ENCODE measurements at regions not wholly inside any gene's neighbourhood (a gene's known extent, or its start where the extent isn't known, plus 50 kb on each side); places are given as distances from the start of the nearest gene placed in this dataset.

DNA sequence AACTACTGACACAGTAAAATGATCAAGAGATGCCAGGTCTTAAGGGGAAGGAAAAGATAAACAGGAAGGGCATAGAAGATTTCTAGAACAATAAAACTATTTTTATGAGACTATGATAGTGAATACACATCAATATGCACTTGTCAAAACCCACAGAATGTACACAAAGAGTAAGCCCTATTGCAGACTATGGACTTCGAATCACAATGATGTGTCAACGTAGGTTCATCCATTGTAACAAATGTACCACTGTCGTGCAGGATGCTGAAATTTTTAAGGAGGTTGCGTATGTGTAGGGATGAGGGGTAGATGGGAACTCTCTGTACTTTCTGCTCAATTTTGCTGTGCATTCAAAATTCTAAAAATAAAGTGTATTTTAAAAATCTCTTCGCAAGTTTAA is 171.9 kb downstream of the KLF12 start:
- TF ChIP-seq EZH2 (IDR thresholded peaks at IDR 0.05; ENCODE audit: borderline replicate concordance, low read length) = no peak
- TF ChIP-seq, protein P1, sequence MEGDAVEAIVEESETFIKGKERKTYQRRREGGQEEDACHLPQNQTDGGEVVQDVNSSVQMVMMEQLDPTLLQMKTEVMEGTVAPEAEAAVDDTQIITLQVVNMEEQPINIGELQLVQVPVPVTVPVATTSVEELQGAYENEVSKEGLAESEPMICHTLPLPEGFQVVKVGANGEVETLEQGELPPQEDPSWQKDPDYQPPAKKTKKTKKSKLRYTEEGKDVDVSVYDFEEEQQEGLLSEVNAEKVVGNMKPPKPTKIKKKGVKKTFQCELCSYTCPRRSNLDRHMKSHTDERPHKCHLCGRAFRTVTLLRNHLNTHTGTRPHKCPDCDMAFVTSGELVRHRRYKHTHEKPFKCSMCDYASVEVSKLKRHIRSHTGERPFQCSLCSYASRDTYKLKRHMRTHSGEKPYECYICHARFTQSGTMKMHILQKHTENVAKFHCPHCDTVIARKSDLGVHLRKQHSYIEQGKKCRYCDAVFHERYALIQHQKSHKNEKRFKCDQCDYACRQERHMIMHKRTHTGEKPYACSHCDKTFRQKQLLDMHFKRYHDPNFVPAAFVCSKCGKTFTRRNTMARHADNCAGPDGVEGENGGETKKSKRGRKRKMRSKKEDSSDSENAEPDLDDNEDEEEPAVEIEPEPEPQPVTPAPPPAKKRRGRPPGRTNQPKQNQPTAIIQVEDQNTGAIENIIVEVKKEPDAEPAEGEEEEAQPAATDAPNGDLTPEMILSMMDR (conservative IDR thresholded peaks at IDR 0.05 in 1 of 2, IDR thresholded peaks at IDR 0.05 in 1 of 2; ENCODE audit: extremely low read depth in 1 of 2, insufficient read depth in 1 of 2, low read depth in 1 of 2, low read length in 2 of 2) = no peak

All from mammary epithelial cell (primary cell).